ENCODE measurements at regions not wholly inside any gene's neighbourhood (a gene's known extent, or its start where the extent isn't known, plus 50 kb on each side); places are given as distances from the start of the nearest gene placed in this dataset.
A peak's percentile ranks its signal among the peaks of the same experiment; 100 is the strongest.

- no peak for DNase-seq (ENCODE audit: low read depth)
Observed at GRCh38 chr13:82698383-82698782, 1183.9 kb downstream of the SLITRK1 start.

- no peak for DNase-seq (ENCODE audit: low read depth)
Observed at GRCh38 chr13:82693607-82694006, 1188.7 kb downstream of the SLITRK1 start.

- DNase-seq (ENCODE audit: low read depth) = peak; percentile 5
Observed at GRCh38 chr13:82688400-82688994, 1193.8 kb downstream of the SLITRK1 start.

- DNase-seq (ENCODE audit: low read depth) = no peak
Observed at GRCh38 chr13:82687884-82688283, 1194.4 kb downstream of the SLITRK1 start.

GRCh38 chr13:82681535-82681934 lies 1200.7 kb downstream of the SLITRK1 start:
- no peak for DNase-seq (ENCODE audit: low read depth)

GRCh38 chr13:82678052-82678451 lies 1204.2 kb downstream of the SLITRK1 start:
- no peak for DNase-seq (ENCODE audit: low read depth)

- no peak for DNase-seq (ENCODE audit: low read depth)
Observed at GRCh38 chr13:82675024-82675423, 1207.2 kb downstream of the SLITRK1 start.

GRCh38 chr13:82674546-82674945 lies 1207.7 kb downstream of the SLITRK1 start:
- DNase-seq (ENCODE audit: low read depth) = no peak

- DNase-seq (ENCODE audit: low read depth) = no peak
Observed at GRCh38 chr13:82672248-82672647, 1210.0 kb downstream of the SLITRK1 start.

- no peak for DNase-seq (ENCODE audit: low read depth)
Observed at GRCh38 chr13:82664183-82664582, 1218.1 kb downstream of the SLITRK1 start.

- no peak for DNase-seq (ENCODE audit: low read depth)
Observed at GRCh38 chr13:82661126-82661525, 1221.1 kb downstream of the SLITRK1 start.

GRCh38 chr13:82658811-82659210 lies 1223.5 kb downstream of the SLITRK1 start:
- no peak for DNase-seq (ENCODE audit: low read depth)

GRCh38 chr13:82657471-82657870 lies 1224.8 kb downstream of the SLITRK1 start:
- DNase-seq (ENCODE audit: low read depth) = no peak

GRCh38 chr13:82654861-82655855 lies 1227.1 kb downstream of the SLITRK1 start:
- DNase-seq (ENCODE audit: low read depth) = peak; percentile 69

- no peak for DNase-seq (ENCODE audit: low read depth)
Observed at GRCh38 chr13:82654143-82654542, 1228.1 kb downstream of the SLITRK1 start.

GRCh38 chr13:82647540-82647939 lies 1234.7 kb downstream of the SLITRK1 start:
- DNase-seq (ENCODE audit: low read depth) = no peak

- peak; percentile 43 for DNase-seq (ENCODE audit: low read depth)
Observed at GRCh38 chr13:82636119-82636518, 1246.2 kb downstream of the SLITRK1 start.

- DNase-seq (ENCODE audit: low read depth) = peak; percentile 2
Observed at GRCh38 chr13:82634946-82635345, 1247.3 kb downstream of the SLITRK1 start.

GRCh38 chr13:82627183-82627582 lies 1255.1 kb downstream of the SLITRK1 start:
- DNase-seq (ENCODE audit: low read depth) = peak; percentile 82

GRCh38 chr13:82625717-82626116 lies 1256.6 kb downstream of the SLITRK1 start:
- DNase-seq (ENCODE audit: low read depth) = no peak

GRCh38 chr13:82615043-82615442 lies 1267.2 kb downstream of the SLITRK1 start:
- peak; percentile 31 for DNase-seq (ENCODE audit: low read depth)

GRCh38 chr13:82614086-82614485 lies 1268.2 kb downstream of the SLITRK1 start:
- DNase-seq (ENCODE audit: low read depth) = no peak

- DNase-seq (ENCODE audit: low read depth) = no peak
Observed at GRCh38 chr13:82606008-82606407, 1276.3 kb downstream of the SLITRK1 start.
